ENCODE measurements at regions not wholly inside any gene's neighbourhood (a gene's known extent, or its start where the extent isn't known, plus 50 kb on each side); places are given as distances from the start of the nearest gene placed in this dataset.
"Not testable (repeated sequence)": the region's sequence is repeated elsewhere in the genome, so short reads cannot be mapped to it uniquely, and the experiment has no call there.

DNA sequence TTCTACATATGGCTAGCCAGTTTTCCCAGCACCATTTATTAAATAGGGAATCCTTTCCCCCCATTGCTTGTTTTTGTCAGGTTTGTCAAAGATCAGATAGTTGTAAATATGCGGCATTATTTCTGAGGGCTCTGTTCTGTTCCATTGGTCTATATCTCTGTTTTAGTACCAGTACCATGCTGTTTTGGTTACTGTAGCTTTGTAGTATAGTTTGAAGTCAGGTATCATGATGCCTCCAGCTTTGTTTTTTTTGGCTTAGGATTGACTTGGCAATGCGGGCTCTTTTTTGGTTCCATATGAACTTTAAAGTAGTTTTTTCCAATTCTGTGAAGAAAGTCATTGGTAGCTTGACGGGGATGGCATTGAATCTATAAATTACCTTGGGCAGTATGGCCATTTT is 60.0 kb upstream of the GPC3 start:
- POLR2A ChIA-PET (ENCODE audit: low non-redundant PET); CTCF ChIA-PET; H3K27ac ChIP-seq; DNase-seq (ENCODE audit: low spot score): not testable (repeated sequence)

DNA sequence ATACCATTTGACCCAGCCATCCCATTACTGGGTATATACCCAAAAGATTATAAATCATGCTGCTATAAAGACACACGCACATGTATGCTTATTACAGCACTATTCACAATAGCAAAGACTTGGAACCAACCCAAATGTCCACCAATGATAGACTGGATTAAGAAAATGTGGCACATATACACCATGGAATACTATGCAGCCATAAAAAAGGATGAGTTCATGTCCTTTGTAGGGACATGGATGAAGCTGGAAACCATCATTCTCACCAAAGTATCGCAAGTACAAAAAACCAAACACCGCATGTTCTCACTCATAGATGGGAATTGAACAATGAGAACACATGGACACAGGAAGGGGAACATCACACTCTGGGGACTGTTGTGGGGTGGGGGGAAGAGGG is 81.7 kb upstream of the GPC3 start:
- DNase-seq (ENCODE audit: low spot score); CTCF ChIA-PET; H3K27ac ChIP-seq; POLR2A ChIA-PET (ENCODE audit: low non-redundant PET): not testable (repeated sequence)

DNA sequence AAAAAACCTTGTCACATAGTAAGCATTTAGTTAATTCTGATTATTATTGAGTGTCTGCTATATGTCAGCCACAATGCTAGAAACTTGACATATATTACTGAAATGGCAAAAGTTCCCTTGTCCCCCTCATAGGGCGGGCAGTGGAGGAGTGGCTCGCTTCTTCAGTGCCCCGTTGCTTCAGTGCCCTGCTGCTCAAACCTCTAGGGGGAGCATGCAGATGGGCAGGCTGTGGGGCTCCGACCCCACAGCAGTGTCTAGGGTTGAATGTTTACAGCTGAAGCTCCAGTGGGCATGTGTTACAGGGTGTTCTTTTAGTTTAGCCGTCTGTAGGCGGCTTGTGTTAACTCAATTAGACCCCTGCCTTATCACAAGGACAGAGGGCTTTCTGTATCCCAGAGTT is 86.5 kb upstream of the GPC3 start:
- POLR2A ChIA-PET (ENCODE audit: low non-redundant PET); CTCF ChIA-PET; H3K27ac ChIP-seq; DNase-seq (ENCODE audit: low spot score): not testable (repeated sequence)

DNA sequence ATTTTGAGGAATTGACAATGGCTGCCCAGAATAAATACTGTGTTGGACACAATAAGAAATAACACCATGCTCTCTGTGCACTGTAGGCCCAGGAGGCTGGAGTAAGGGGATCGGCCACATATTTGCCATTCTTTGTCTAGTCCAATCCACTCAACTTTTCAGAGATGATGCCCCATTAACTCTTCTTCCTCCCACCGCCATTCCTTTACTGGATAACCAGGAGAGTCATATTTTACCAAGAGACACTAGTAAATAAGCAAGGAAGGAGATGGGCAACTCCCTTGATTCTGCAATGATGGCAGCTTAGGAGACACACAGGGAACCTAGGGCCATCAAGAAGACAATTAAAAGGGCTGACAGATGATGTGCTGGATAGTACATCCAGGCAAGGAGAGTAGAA is 87.9 kb upstream of the GPC3 start:
- DNase-seq (ENCODE audit: low spot score) = no peak
- ChIA-PET POLR2A (ENCODE audit: low non-redundant PET) (no interaction called here), CTCF (no interaction called here)
- H3K27ac ChIP-seq = no peak overlapping the region
- TF ChIP-seq, protein P1, sequence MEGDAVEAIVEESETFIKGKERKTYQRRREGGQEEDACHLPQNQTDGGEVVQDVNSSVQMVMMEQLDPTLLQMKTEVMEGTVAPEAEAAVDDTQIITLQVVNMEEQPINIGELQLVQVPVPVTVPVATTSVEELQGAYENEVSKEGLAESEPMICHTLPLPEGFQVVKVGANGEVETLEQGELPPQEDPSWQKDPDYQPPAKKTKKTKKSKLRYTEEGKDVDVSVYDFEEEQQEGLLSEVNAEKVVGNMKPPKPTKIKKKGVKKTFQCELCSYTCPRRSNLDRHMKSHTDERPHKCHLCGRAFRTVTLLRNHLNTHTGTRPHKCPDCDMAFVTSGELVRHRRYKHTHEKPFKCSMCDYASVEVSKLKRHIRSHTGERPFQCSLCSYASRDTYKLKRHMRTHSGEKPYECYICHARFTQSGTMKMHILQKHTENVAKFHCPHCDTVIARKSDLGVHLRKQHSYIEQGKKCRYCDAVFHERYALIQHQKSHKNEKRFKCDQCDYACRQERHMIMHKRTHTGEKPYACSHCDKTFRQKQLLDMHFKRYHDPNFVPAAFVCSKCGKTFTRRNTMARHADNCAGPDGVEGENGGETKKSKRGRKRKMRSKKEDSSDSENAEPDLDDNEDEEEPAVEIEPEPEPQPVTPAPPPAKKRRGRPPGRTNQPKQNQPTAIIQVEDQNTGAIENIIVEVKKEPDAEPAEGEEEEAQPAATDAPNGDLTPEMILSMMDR (conservative IDR thresholded peaks at IDR 0.05; ENCODE audit: low read depth) = no peak

DNA sequence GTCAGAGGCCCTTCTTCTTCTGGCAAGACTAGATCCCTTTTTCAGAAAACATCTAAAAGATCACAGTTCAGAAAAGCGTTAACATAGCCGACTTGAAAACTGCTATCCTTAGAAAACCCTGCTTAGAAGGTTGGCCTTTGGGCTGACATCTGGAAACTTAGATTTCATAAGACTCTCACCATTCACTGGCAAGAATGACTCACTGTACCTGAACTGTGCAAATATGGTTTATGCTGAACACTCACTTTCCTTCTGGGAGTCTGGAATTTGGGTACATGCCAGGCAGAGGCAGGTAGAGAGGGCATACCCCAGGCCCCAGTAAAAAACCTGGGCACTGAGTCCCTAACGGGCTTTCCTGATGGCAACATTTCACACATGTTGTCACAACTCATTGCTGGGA is 88.8 kb upstream of the GPC3 start:
- ChIA-PET POLR2A (ENCODE audit: low non-redundant PET) (no interaction called here), CTCF (no interaction called here)
- DNase-seq (ENCODE audit: low spot score) = peak; percentile 5
- H3K27ac ChIP-seq = no peak overlapping the region
- TF ChIP-seq, protein P1 (conservative IDR thresholded peaks at IDR 0.05; ENCODE audit: low read depth) = no peak

DNA sequence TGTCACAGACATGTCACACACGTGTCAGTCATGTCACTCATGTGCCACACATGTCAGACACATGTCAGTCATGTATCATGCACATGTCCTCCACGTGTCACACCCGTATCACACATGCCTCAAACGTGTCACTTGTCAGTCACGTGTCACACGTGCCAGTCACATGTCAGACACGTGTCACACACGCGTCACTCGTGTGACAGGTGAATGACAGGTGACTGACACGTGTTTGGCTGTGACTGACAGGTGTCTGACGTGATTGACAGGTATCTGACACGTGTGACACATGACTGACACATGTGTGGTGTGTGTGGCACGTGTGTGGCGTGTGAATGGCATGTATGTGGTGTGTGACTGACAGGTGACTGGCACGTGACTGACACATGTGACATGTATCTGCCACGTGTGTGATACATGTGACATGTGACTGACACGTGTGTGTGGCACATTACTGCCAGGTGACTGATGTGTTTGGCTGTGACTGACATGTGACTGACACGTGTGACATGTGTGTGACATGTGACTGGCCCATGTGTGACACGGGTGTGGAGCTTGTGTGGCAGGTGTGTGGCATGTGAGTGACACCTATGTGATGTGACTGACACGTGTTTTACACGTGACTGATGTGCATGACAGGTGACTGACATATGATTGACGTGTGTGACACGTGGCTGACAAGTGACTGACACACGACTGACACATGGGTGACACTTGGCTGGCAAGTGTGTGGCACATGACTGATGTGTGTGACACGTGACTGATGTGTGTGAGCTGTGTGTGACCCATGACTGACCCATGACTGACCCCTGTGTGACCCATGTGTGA is 90.7 kb upstream of the GPC3 start:
- ChIA-PET POLR2A (ENCODE audit: low non-redundant PET) (no interaction called here), CTCF (no interaction called here)
- no peak for DNase-seq (ENCODE audit: low spot score)
- TF ChIP-seq, protein P1 (conservative IDR thresholded peaks at IDR 0.05; ENCODE audit: low read depth) = no peak
- no peak overlapping the region for H3K27ac ChIP-seq

DNA sequence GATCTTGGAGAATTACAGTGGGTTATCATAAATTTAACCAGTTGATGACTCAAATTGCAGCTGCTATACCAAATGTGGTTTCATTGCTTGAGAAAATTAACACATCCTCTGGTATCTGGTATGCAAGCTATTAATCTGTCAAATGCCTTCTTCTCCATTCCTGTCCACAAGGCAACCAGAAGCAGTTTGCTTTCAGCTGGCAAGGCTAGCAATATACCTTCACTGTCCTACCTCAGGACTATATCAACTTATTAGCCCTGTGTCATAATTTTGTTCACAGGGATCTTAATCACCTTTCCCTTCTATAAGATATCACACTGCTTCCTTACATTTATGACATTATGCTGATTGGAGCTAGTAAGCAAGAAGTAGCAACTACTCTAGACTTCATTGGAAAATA is 110.0 kb upstream of the GPC3 start:
- ChIA-PET CTCF (interaction anchor here (0.7 kb wide), 1 partner anchor 893 kb away, joined by 4 read pairs; no protein-coding TSS in a partner anchor), POLR2A (ENCODE audit: low non-redundant PET) (no interaction called here)
- no peak for DNase-seq (ENCODE audit: low spot score)
- no peak overlapping the region for H3K27ac ChIP-seq
- TF ChIP-seq, protein P1 (conservative IDR thresholded peaks at IDR 0.05; ENCODE audit: low read depth) = no peak

DNA sequence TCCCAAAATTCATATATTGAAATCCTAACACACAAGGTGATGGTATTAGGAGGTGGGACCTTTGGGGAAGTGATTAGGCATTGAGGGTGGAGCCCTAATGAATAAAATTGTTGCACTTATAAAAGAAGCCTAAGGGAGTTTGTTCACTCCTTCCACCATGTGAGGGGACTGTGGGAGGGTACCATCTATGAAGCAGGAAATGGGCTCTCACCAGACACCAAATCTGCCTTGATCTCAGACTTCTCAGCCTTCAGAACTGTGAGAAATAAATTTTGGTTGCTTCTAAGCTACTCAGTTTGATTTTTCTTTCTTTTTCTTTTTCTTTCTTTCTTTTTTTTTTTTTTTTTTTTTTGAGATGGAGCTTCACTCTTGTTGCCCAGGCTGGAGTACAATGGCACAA is 116.2 kb upstream of the GPC3 start:
- CTCF ChIA-PET = no interaction called here
- DNase-seq (ENCODE audit: low spot score) = no peak
- H3K27ac ChIP-seq = no peak overlapping the region
- TF ChIP-seq, protein P1 (conservative IDR thresholded peaks at IDR 0.05; ENCODE audit: low read depth) = no peak
- POLR2A ChIA-PET (ENCODE audit: low non-redundant PET) = interaction anchor here (0.7 kb wide), 1 partner anchor 1319 kb away, joined by 11 read pairs; no protein-coding TSS in a partner anchor
